ENCODE measurements at regions not wholly inside any gene's neighbourhood (a gene's known extent, or its start where the extent isn't known, plus 50 kb on each side); places are given as distances from the start of the nearest gene placed in this dataset.

DNA sequence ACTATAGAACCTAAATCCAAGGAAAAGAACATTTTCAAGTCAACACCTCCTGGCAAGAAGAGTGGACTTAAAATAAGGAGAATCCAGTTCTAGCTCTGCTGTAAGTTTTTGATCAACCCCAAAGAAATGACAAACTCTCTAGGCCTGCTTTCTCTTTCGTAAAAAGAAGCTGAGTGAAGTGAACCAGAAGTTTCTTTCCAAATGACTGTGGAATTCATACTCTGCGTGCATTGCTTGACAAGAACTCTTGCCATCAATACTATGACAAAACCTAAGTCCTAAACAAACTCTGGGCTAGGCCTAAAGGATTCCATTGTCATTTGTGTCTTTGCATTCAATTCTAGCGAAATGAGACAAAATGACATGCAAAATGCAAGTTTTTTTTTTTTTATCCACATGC, 187.5 kb upstream of the SOX9 start:
- TF ChIP-seq POLR2AphosphoS5 (IDR thresholded peaks at IDR 0.05; ENCODE audit: borderline replicate concordance, low read depth, low read length) (no peak), EZH2 (IDR thresholded peaks at IDR 0.05) (no peak)
